ENCODE measurements at regions not wholly inside any gene's neighbourhood (a gene's known extent, or its start where the extent isn't known, plus 50 kb on each side); places are given as distances from the start of the nearest gene placed in this dataset.

DNA sequence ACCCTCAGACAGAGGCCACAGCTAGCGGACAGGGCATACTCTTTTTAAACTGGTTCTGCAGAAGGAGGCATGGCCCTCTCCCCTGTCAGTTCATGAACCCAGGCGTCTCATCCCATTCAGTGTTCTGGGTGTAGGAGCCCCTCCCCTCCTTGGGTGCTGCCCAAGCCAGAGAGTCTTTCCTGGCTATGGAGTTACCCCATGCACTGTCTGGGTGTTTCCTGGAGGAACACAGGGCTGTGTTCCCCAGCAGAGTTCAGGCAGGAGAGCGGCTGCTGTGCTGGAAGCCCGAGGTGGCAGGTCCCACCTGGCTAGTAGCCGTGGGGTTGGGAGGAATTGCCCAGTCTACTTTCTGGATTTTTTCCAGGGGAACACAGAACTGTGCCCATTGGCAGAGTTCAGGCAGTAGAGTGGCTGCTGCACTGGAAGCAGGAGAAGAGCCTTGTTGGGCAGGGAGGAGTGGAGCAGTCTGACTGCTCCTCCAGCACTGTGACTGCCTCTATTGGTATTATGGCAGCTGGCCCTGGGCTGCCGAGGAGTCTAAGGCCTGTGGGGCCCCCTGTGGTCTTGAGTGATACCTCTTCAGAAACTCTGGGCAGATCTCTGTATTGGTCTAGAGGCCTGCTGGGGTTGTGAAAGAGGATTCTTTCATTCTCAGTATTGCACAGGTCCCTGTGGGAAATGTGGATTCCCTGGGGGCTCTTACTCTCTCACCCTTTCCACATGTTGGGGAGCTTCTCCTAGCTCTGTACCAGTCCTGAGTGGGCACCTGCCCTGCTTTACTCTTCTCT lies 168.3 kb downstream of the PCDH20 start (continued):
- TF ChIP-seq POLR2AphosphoS2 (IDR thresholded peaks at IDR 0.05; ENCODE audit: low read depth, low read length) (no peak), IKZF2 (IDR thresholded peaks at IDR 0.05) (peak in 1 of 2 experiments; percentile 29; a peak in 1 of 4 replicates), ZBED1 (IDR thresholded peaks at IDR 0.05; ENCODE audit: borderline replicate concordance) (no peak), ZBTB40 (IDR thresholded peaks at IDR 0.05; ENCODE audit: borderline replicate concordance) (no peak), HDAC6 (IDR thresholded peaks at IDR 0.05; ENCODE audit: unreplicated experiment) (no peak), SREBF1 (IDR thresholded peaks at IDR 0.05; ENCODE audit: low read length) (no peak), NFIC (IDR thresholded peaks at IDR 0.05; ENCODE audit: low read depth, low read length) (no peak), TBL1XR1 (IDR thresholded peaks at IDR 0.05; ENCODE audit: low read depth, low read length) (no peak), PRDM15 (CRISPR knock-in tag; IDR thresholded peaks at IDR 0.05) (no peak), BMI1 (IDR thresholded peaks at IDR 0.05; ENCODE audit: borderline replicate concordance) (no peak)
- TF ChIP-seq, protein P1, sequence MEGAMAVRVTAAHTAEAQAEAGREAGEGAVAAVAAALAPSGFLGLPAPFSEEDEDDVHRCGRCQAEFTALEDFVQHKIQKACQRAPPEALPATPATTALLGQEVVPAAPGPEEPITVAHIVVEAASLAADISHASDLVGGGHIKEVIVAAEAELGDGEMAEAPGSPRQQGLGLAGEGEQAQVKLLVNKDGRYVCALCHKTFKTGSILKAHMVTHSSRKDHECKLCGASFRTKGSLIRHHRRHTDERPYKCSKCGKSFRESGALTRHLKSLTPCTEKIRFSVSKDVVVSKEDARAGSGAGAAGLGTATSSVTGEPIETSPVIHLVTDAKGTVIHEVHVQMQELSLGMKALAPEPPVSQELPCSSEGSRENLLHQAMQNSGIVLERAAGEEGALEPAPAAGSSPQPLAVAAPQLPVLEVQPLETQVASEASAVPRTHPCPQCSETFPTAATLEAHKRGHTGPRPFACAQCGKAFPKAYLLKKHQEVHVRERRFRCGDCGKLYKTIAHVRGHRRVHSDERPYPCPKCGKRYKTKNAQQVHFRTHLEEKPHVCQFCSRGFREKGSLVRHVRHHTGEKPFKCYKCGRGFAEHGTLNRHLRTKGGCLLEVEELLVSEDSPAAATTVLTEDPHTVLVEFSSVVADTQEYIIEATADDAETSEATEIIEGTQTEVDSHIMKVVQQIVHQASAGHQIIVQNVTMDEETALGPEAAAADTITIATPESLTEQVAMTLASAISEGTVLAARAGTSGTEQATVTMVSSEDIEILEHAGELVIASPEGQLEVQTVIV (IDR thresholded peaks at IDR 0.05; ENCODE audit: borderline replicate concordance, partially characterized antibody) = no peak
- TF ChIP-seq, protein P2, sequence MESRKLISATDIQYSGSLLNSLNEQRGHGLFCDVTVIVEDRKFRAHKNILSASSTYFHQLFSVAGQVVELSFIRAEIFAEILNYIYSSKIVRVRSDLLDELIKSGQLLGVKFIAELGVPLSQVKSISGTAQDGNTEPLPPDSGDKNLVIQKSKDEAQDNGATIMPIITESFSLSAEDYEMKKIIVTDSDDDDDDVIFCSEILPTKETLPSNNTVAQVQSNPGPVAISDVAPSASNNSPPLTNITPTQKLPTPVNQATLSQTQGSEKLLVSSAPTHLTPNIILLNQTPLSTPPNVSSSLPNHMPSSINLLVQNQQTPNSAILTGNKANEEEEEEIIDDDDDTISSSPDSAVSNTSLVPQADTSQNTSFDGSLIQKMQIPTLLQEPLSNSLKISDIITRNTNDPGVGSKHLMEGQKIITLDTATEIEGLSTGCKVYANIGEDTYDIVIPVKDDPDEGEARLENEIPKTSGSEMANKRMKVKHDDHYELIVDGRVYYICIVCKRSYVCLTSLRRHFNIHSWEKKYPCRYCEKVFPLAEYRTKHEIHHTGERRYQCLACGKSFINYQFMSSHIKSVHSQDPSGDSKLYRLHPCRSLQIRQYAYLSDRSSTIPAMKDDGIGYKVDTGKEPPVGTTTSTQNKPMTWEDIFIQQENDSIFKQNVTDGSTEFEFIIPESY (IDR thresholded peaks at IDR 0.05) = no peak
- TF ChIP-seq, protein P3, sequence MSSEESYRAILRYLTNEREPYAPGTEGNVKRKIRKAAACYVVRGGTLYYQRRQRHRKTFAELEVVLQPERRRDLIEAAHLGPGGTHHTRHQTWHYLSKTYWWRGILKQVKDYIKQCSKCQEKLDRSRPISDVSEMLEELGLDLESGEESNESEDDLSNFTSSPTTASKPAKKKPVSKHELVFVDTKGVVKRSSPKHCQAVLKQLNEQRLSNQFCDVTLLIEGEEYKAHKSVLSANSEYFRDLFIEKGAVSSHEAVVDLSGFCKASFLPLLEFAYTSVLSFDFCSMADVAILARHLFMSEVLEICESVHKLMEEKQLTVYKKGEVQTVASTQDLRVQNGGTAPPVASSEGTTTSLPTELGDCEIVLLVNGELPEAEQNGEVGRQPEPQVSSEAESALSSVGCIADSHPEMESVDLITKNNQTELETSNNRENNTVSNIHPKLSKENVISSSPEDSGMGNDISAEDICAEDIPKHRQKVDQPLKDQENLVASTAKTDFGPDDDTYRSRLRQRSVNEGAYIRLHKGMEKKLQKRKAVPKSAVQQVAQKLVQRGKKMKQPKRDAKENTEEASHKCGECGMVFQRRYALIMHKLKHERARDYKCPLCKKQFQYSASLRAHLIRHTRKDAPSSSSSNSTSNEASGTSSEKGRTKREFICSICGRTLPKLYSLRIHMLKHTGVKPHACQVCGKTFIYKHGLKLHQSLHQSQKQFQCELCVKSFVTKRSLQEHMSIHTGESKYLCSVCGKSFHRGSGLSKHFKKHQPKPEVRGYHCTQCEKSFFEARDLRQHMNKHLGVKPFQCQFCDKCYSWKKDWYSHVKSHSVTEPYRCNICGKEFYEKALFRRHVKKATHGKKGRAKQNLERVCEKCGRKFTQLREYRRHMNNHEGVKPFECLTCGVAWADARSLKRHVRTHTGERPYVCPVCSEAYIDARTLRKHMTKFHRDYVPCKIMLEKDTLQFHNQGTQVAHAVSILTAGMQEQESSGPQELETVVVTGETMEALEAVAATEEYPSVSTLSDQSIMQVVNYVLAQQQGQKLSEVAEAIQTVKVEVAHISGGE (CRISPR knock-in tag; IDR thresholded peaks at IDR 0.05) = no peak

All from GM12878 (cell line).